ENCODE measurements at regions not wholly inside any gene's neighbourhood (a gene's known extent, or its start where the extent isn't known, plus 50 kb on each side); places are given as distances from the start of the nearest gene placed in this dataset.

- intact Hi-C loops (cut with micrococcal nuclease) = no loop called here
- H3K4me2 ChIP-seq (ENCODE audit: low read length) = no peak overlapping the region
- POLR2A ChIA-PET = no interaction called here
- ATAC-seq = no peak
- RAD21 ChIA-PET (ENCODE audit: low non-redundant PET in 1 of 2, low total read pairs in 2 of 2, uncharacterized antibody in 2 of 2, unreplicated experiment in 2 of 2) = no interaction called here
- H3K27ac ChIP-seq (ENCODE audit: low read depth, low read length) = no peak overlapping the region
- no peak overlapping the region for H3K9ac ChIP-seq (ENCODE audit: low read length)
- BruUV-seq (replicated peaks) = no TSS peak
- H3K9me3 ChIP-seq (ENCODE audit: control insufficient read depth in 1 of 2, insufficient read depth in 1 of 2, low read depth in 1 of 2, low read length in 2 of 2) = no peaks in the 10 kb centered on the region
- H3K79me2 ChIP-seq (ENCODE audit: insufficient read depth, low read length) = no peaks in the 10 kb centered on the region
- no peaks in the 10 kb centered on the region for H3K27me3 ChIP-seq (ENCODE audit: insufficient read depth, low read length)
- no peak for DNase-seq (ENCODE audit: low read depth, low spot score)
- CTCF ChIA-PET = no interaction called here
- no peaks in the 10 kb centered on the region for H3K36me3 ChIP-seq (ENCODE audit: control insufficient read depth in 1 of 2, insufficient read depth in 2 of 2, low read length in 2 of 2)
- TF ChIP-seq CEBPB (IDR thresholded peaks at IDR 0.05; ENCODE audit: low read depth) (no peak), ZFX (IDR thresholded peaks at IDR 0.05) (no peak), SIN3A (IDR thresholded peaks at IDR 0.05; ENCODE audit: low read depth) (no peak), ELF1 (IDR thresholded peaks at IDR 0.05; ENCODE audit: borderline replicate concordance, low read depth) (no peak), REST (IDR thresholded peaks at IDR 0.05; ENCODE audit: low read depth) (no peak), EZH2 (IDR thresholded peaks at IDR 0.05) (no peak), SP1 (IDR thresholded peaks at IDR 0.05; ENCODE audit: low read depth) (no peak), POLR2AphosphoS5 (IDR thresholded peaks at IDR 0.05; ENCODE audit: low read depth, low read length) (no peak), CBX3 (IDR thresholded peaks at IDR 0.05; ENCODE audit: low read depth) (no peak), SRF (IDR thresholded peaks at IDR 0.05; ENCODE audit: low read depth) (no peak), EZH2phosphoT487 (IDR thresholded peaks at IDR 0.05; ENCODE audit: borderline replicate concordance) (no peak)
- TF ChIP-seq, protein P1, sequence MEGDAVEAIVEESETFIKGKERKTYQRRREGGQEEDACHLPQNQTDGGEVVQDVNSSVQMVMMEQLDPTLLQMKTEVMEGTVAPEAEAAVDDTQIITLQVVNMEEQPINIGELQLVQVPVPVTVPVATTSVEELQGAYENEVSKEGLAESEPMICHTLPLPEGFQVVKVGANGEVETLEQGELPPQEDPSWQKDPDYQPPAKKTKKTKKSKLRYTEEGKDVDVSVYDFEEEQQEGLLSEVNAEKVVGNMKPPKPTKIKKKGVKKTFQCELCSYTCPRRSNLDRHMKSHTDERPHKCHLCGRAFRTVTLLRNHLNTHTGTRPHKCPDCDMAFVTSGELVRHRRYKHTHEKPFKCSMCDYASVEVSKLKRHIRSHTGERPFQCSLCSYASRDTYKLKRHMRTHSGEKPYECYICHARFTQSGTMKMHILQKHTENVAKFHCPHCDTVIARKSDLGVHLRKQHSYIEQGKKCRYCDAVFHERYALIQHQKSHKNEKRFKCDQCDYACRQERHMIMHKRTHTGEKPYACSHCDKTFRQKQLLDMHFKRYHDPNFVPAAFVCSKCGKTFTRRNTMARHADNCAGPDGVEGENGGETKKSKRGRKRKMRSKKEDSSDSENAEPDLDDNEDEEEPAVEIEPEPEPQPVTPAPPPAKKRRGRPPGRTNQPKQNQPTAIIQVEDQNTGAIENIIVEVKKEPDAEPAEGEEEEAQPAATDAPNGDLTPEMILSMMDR (IDR thresholded peaks at IDR 0.05 in 2 of 3, conservative IDR thresholded peaks at IDR 0.05 in 1 of 3; ENCODE audit: borderline replicate concordance in 1 of 3, insufficient read depth in 1 of 3, low read depth in 2 of 3, low read length in 2 of 3) = no peak
- no peaks in the 10 kb centered on the region for H3K4me1 ChIP-seq (ENCODE audit: control insufficient read depth in 1 of 2, insufficient read depth in 2 of 2, low read length in 2 of 2)
- H3K9me2 ChIP-seq (ENCODE audit: insufficient read depth) = no peaks in the 10 kb centered on the region
- no peak overlapping the region for H2AFZ ChIP-seq (ENCODE audit: low read depth, low read length, poor library complexity, severe bottlenecking)
- no peaks in the 10 kb centered on the region for H4K20me1 ChIP-seq (ENCODE audit: insufficient read depth)
- no peak overlapping the region for H3K4me3 ChIP-seq (replicated peaks in 1 of 2; ENCODE audit: low read depth in 1 of 2, low read length in 2 of 2)
These were observed 53.4 kb upstream of the RGS21 start for GRCh38 chr1:192263436-192263835.

Measured in HCT116 (cell line).